A549 (cell line): ENCODE measurements at regions not wholly inside any gene's neighbourhood (a gene's known extent, or its start where the extent isn't known, plus 50 kb on each side); places are given as distances from the start of the nearest gene placed in this dataset.

Experiments used
- ATAC-seq, 2 experiments: fragments of 200-7000 bp in 1 of 2; fragments of >200 bp in 1 of 2; cut with Nextera tagmentation in 1 of 2; cut with Tn5 transposase in 1 of 2; 3 replicates each; pipeline versions ENCODE4 v1.8.0 to v1.9.1; 2018 to 2020; ENCODE audit warnings: mild to moderate bottlenecking in 1 of 2, moderate library complexity in 1 of 2
- CTCF ChIA-PET: fragments of 300-600 bp; sonication (Branson Sonifier 250); formaldehyde crosslinking; extraction: SDS; loops from one replicate; lab custom pipeline; 2021; ENCODE audit warnings: antibody characterized with exemption, inconsistent platforms; lab: Yijun Ruan, JAX
- POLR2A ChIA-PET: fragments of 350-600 bp; formaldehyde crosslinking; extraction: SDS; loops from one replicate; lab custom pipeline; 2021; ENCODE audit warnings: antibody characterized with exemption, inconsistent platforms; lab: Yijun Ruan, JAX
- DNase-seq, 2 experiments: peaks; one replicate each; pipeline versions ENCODE4 v3.0.0 to v3.0.0-alpha.2; 2011 to 2016; ENCODE audit warnings: low read depth in 1 of 2, low spot score in 1 of 2
- FAIRE-seq: peaks from 2 replicates; lab custom pipeline; 2011; peaks lifted over from hg19 to GRCh38; lab: Jason Lieb, UNC
- H3K27ac ChIP-seq, 2 experiments: fragments of >200 bp; sonication (Bioruptor Twin); formaldehyde crosslinking; 3 replicates each; pipeline ENCODE4 v1.5.1; 2016 to 2017
- H3K4me1 ChIP-seq: fragments of >200 bp; sonication (Bioruptor Twin); formaldehyde crosslinking; 3 replicates; pipeline ENCODE4 v1.6.1; 2016
- H3K4me2 ChIP-seq: fragments of >200 bp; sonication (Bioruptor Twin); formaldehyde crosslinking; 3 replicates; pipeline ENCODE4 v1.6.1; 2016
- H3K4me3 ChIP-seq: fragments of >200 bp; sonication (Bioruptor Twin); formaldehyde crosslinking; 3 replicates; pipeline ENCODE4 v1.5.1; 2016
- H3K9me3 ChIP-seq: fragments of >200 bp; sonication (Bioruptor Twin); formaldehyde crosslinking; 3 replicates; pipeline ENCODE4 v1.6.1; 2016
- CBX2 ChIP-seq: fragments of 200-600 bp; sonication (generic); IDR thresholded peaks from 2 replicates; pipeline ENCODE4 v1.6.1; 2016; ENCODE audit warnings: low read depth, mild to moderate bottlenecking, borderline replicate concordance
- CEBPB ChIP-seq, 2 experiments: fragments of >200 bp in 1 of 2; sonication (Bioruptor Twin) in 1 of 2; formaldehyde crosslinking in 1 of 2; IDR thresholded peaks; 2 replicates each; pipeline ENCODE4 v1.6.1; 2012 to 2016
- CHD2 ChIP-seq: fragments of 150-350 bp; IDR thresholded peaks from 2 replicates; pipeline ENCODE4 v1.6.1; 2014; ENCODE audit warnings: low read length; ENCODE audit not compliant: partially characterized antibody
- CHD4 ChIP-seq: fragments of 200-600 bp; sonication (generic); IDR thresholded peaks from 2 replicates; pipeline ENCODE4 v1.6.1; 2016; ENCODE audit warnings: antibody characterized with exemption, mild to moderate bottlenecking, borderline replicate concordance
- EHF ChIP-seq: fragments of 250-450 bp; sonication (Bioruptor Pico); IDR thresholded peaks from 2 replicates; pipeline ENCODE4 v1.5.0; 2020; ENCODE audit warnings: mild to moderate bottlenecking
- EP300 ChIP-seq, 2 experiments: fragments of >200 bp; sonication (Bioruptor Twin); formaldehyde crosslinking; IDR thresholded peaks; 2 replicates in 1 of 2; 3 replicates in 1 of 2; pipeline ENCODE4 v1.6.1; 2016 to 2017
- ESRRA ChIP-seq: fragments of 150-350 bp; IDR thresholded peaks from 2 replicates; pipeline ENCODE4 v1.6.1; 2014; ENCODE audit warnings: mild to moderate bottlenecking, low read length, borderline replicate concordance
- FOSL2 ChIP-seq, 2 experiments: fragments of 450-650 bp in 1 of 2; fragments of >200 bp in 1 of 2; sonication (Bioruptor Twin) in 1 of 2; formaldehyde crosslinking; IDR thresholded peaks; 2 replicates each; pipeline versions ENCODE4 v1.5.0 to v1.6.1; 2016 to 2020; ENCODE audit warnings: mild to moderate bottlenecking in 1 of 2, moderate library complexity in 1 of 2
- GATA3 ChIP-seq: IDR thresholded peaks from 2 replicates; pipeline ENCODE4 v1.6.1; 2012; ENCODE audit warnings: borderline replicate concordance
- HOXB13 ChIP-seq: fragments of 250-450 bp; sonication (Bioruptor Pico); IDR thresholded peaks from 2 replicates; pipeline ENCODE4 v1.5.0; 2020; ENCODE audit warnings: low read depth, mild to moderate bottlenecking, moderate library complexity
- HOXB5 ChIP-seq: fragments of 250-450 bp; sonication (Bioruptor Pico); IDR thresholded peaks from 2 replicates; pipeline ENCODE4 v1.5.0; 2020; ENCODE audit warnings: mild to moderate bottlenecking, moderate library complexity
- JUN ChIP-seq, 2 experiments: fragments of >200 bp; sonication (Bioruptor Twin); formaldehyde crosslinking; IDR thresholded peaks; 2 replicates in 1 of 2; 3 replicates in 1 of 2; pipeline ENCODE4 v1.6.1; 2016 to 2017
- POLR2A ChIP-seq: IDR thresholded peaks from 2 replicates; pipeline ENCODE4 v1.6.1; 2012; ENCODE audit warnings: mild to moderate bottlenecking, low read length
- RARB ChIP-seq: fragments of 250-450 bp; sonication (Bioruptor Pico); IDR thresholded peaks from 2 replicates; pipeline ENCODE4 v1.8.0; 2021; ENCODE audit warnings: mild to moderate bottlenecking, moderate library complexity
- RCOR1 ChIP-seq: fragments of 150-350 bp; IDR thresholded peaks from 2 replicates; pipeline ENCODE4 v1.6.1; 2014; ENCODE audit warnings: antibody characterized with exemption, low read length, low read depth
- RNF2 ChIP-seq: fragments of 200-600 bp; sonication (generic); IDR thresholded peaks from 2 replicates; pipeline ENCODE4 v1.6.1; 2016; ENCODE audit warnings: low read depth, mild to moderate bottlenecking, antibody characterized with exemption, moderate library complexity, borderline replicate concordance
- ZFP36 ChIP-seq: fragments of 450-650 bp; IDR thresholded peaks from 2 replicates; pipeline ENCODE4 v1.6.1; 2014; ENCODE audit warnings: borderline replicate concordance; ENCODE audit not compliant: partially characterized antibody
- WGBS: methylation state at CpG from one replicate; pipeline ENCODE4 v1.1.6; 2017; ENCODE audit errors: missing lambda C conversion rate; 5-methylcytosine and 5-hydroxymethylcytosine counted together
- TF ChIP-seq, protein P1 (sequence below): fragments of 450-650 bp; IDR thresholded peaks from 2 replicates; pipeline ENCODE4 v1.6.1; 2014; ENCODE audit warnings: antibody characterized with exemption
- TF ChIP-seq, protein P2 (sequence below): fragments of 250-450 bp; sonication (Bioruptor Pico); IDR thresholded peaks from 2 replicates; pipeline ENCODE4 v1.5.0; 2020; ENCODE audit warnings: low read depth, mild to moderate bottlenecking, moderate library complexity
- TF ChIP-seq, protein P3 (sequence below): IDR thresholded peaks from 2 replicates; pipeline ENCODE4 v1.6.1; 2012

DNA sequence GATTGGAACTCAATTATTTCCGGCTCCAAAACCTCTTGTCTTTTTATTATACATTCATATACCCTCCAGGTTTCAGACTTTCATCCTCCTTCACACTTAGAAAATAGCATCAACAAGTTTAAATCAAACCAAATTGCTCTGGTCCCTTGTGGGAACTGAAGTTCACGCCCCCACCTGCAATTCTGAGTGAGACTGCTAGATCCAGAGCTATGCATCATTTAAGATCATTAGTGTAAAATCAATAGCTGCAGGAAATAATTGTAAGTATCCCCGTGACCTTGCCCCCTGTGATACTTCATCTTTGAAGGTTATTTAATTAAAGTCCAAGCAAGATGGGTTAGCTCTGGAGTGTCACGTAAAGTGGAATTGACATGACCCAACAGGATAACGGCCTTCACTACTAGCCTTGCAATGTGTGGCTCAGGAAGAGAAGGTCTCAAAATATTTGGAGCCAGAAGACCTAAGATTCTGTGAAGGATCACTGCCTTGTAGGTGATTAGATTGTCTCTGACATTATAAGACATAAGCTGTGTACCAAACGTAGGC is 742.2 kb upstream of the LRRC4C start:
- CTCF ChIA-PET, result no interaction called here
- ATAC-seq (no peak), DNase-seq (no peak), FAIRE-seq (no peak)
- Histone ChIP-seq H3K4me1 (no peaks in the 10 kb centered on the region), H3K27ac (no peak overlapping the region), H3K4me2 (no peak overlapping the region), H3K4me3 (no peak overlapping the region), H3K9me3 (no peaks in the 10 kb centered on the region; the same call in 2 of the 3 replicates)
- 3% methylated on average over 6 of the region's 6 CpGs for WGBS
- POLR2A ChIA-PET, result no interaction called here
- TF ChIP-seq CBX2 (no peak), CHD2 (no peak)

DNA sequence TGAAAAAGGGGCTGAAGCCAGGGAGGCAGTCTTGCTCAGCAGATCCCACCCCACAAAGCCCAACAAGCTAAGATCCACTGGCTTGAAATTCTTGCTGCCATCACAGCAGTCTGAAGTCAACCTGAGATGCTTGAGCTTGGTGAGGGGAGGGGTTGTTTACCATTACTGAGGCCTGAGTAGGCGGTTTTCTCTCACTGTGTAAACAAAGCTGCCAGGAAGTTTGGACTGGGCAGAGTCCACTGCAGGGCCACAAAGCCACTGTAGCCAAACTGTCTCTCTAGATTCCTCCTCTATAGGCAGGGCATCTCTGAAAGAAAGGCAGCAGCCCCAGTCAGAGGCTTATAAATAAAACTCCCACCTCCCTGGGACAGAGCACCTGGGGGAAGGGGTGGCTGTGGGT is 746.1 kb upstream of the LRRC4C start:
- Histone ChIP-seq H3K27ac (no peak overlapping the region), H3K9me3 (no peaks in the 10 kb centered on the region), H3K4me1 (no peaks in the 10 kb centered on the region), H3K4me3 (no peak overlapping the region)
- FAIRE-seq (no peak), DNase-seq (no peak), ATAC-seq (no peak)
- POLR2A ChIA-PET, result no interaction called here
- CTCF ChIA-PET, result no interaction called here
- TF ChIP-seq, protein P1, sequence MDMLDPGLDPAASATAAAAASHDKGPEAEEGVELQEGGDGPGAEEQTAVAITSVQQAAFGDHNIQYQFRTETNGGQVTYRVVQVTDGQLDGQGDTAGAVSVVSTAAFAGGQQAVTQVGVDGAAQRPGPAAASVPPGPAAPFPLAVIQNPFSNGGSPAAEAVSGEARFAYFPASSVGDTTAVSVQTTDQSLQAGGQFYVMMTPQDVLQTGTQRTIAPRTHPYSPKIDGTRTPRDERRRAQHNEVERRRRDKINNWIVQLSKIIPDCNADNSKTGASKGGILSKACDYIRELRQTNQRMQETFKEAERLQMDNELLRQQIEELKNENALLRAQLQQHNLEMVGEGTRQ, result no peak
- no peak for TF ChIP-seq HOXB13 (CRISPR knock-in tag)
- TF ChIP-seq RCOR1, result no peak
- no peak for TF ChIP-seq CHD4
- TF ChIP-seq CEBPB (IDR thresholded peaks at IDR 0.05), result no peak
- no peak for TF ChIP-seq ESRRA
- TF ChIP-seq RARB, result no peak
- TF ChIP-seq JUN (IDR thresholded peaks at IDR 0.05), result no peak
- no peak for TF ChIP-seq EP300 (IDR thresholded peaks at IDR 0.05)
- TF ChIP-seq CHD2, result no peak
- no peak for TF ChIP-seq FOSL2 (IDR thresholded peaks at IDR 0.05)
- TF ChIP-seq FOSL2 (CRISPR knock-in tag; IDR thresholded peaks at IDR 0.05), result no peak
- TF ChIP-seq HOXB5, result no peak
- TF ChIP-seq, all 56 proteins: peak for 0
- WGBS, result 0% methylated on average over 1 of the region's 1 CpG
- no peak overlapping the region for H3K4me2 ChIP-seq

DNA sequence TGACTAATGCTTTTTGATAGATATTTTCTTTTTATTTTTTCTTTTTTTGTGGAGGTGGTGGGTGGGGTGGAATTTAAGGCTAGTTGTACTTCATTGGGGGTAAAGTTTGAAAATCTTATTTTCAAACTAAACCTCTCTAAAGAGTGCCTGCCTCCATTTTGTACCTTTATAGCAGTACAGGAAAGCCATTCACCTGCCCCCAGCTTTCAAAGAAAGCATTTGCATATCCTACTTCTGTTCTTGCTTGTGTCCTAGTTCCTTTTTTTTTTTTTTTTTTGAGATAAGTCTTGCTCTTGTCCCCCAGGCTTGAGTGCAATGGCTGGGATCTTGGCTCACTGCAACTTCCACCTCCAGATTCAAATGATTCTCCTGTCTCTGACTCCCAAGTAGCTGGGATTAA is 766.2 kb upstream of the LRRC4C start:
- POLR2A ChIA-PET, result no interaction called here
- ATAC-seq (no peak), DNase-seq (no peak), FAIRE-seq (no peak)
- TF ChIP-seq HOXB13 (CRISPR knock-in tag) (no peak), ESRRA (no peak), RNF2 (no peak), POLR2A (no peak), ZFP36 (no peak), EHF (CRISPR knock-in tag) (no peak), CHD4 (no peak), GATA3 (no peak)
- TF ChIP-seq, protein P2, sequence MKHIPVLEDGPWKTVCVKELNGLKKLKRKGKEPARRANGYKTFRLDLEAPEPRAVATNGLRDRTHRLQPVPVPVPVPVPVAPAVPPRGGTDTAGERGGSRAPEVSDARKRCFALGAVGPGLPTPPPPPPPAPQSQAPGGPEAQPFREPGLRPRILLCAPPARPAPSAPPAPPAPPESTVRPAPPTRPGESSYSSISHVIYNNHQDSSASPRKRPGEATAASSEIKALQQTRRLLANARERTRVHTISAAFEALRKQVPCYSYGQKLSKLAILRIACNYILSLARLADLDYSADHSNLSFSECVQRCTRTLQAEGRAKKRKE (CRISPR knock-in tag), result no peak
- TF ChIP-seq, protein P3, sequence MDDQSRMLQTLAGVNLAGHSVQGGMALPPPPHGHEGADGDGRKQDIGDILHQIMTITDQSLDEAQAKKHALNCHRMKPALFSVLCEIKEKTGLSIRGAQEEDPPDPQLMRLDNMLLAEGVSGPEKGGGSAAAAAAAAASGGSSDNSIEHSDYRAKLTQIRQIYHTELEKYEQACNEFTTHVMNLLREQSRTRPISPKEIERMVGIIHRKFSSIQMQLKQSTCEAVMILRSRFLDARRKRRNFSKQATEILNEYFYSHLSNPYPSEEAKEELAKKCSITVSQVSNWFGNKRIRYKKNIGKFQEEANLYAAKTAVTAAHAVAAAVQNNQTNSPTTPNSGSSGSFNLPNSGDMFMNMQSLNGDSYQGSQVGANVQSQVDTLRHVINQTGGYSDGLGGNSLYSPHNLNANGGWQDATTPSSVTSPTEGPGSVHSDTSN, result no peak
- H3K27ac ChIP-seq, result no peak overlapping the region
- peaks cover 3% of the 10 kb centered on the region; the same call in 1 of the 3 replicates for H3K9me3 ChIP-seq
- no peak overlapping the region for H3K4me2 ChIP-seq
- H3K4me3 ChIP-seq, result no peak overlapping the region
- H3K4me1 ChIP-seq, result no peaks in the 10 kb centered on the region
- CTCF ChIA-PET, result interaction anchor here (0.7 kb wide), 1 partner anchor 44 kb away, joined by 3 read pairs; no protein-coding TSS in a partner anchor
